ENCODE measurements at regions not wholly inside any gene's neighbourhood (a gene's known extent, or its start where the extent isn't known, plus 50 kb on each side); places are given as distances from the start of the nearest gene placed in this dataset.

GRCh38 chr15:89421219-89421618, 75.2 kb downstream of the RHCG start:
- no peak for DNase-seq

DNA sequence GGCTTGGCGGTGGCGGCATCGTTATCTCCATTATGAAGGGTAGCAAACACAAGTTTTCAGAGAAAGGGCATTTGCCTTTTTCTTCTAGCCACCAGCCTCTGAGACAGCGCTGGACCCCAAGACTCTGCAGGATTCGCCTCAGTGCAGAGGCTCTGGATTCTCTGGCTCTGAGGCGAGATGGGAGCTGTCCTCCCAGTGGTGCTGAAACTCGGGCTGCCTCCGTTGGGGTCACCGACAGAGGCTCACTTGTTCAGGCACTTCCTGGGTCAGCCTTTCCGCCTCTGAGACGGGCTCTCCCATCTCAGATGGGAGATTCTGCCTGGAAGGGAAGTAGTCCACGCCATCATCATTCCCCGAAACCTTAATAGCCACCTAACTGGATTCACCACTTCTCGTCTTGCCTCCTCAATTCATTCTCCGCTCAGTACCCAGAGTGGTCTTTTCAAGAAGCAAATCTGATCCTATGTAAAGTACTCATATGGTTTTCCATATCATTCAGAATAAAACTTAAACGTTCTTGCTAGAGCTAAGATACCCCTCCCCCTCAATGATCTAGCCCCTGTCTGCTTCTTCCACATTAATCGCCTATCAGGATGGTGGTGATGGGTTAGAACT, 76.9 kb downstream of the RHCG start:
- no peak for DNase-seq

DNA sequence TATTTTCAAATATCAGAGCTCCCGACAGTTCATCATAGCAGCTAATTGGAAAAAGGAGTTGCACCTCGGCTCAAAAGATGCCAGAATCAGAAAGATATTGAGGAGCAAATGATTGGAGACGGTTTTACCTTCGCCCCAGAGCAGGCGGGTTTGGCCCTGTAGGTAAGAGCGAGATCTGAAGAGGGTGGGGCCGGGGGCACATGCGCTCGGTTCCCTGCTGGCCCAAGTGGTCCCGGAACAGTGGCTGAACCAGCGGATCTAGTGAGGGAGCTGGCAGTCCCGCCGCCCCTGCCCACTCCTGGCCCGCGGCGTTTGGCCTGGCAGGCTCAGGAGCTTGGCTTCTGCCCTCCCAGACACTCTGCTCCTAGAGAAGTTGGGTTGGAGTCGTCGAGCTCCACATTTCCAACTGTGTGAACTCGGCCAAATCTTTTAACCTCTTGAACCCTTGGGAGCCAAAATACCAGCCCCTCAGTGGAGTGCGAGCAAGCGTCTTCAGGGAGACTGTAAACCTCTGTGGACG, 79.1 kb downstream of the RHCG start:
- no peak for DNase-seq

DNA sequence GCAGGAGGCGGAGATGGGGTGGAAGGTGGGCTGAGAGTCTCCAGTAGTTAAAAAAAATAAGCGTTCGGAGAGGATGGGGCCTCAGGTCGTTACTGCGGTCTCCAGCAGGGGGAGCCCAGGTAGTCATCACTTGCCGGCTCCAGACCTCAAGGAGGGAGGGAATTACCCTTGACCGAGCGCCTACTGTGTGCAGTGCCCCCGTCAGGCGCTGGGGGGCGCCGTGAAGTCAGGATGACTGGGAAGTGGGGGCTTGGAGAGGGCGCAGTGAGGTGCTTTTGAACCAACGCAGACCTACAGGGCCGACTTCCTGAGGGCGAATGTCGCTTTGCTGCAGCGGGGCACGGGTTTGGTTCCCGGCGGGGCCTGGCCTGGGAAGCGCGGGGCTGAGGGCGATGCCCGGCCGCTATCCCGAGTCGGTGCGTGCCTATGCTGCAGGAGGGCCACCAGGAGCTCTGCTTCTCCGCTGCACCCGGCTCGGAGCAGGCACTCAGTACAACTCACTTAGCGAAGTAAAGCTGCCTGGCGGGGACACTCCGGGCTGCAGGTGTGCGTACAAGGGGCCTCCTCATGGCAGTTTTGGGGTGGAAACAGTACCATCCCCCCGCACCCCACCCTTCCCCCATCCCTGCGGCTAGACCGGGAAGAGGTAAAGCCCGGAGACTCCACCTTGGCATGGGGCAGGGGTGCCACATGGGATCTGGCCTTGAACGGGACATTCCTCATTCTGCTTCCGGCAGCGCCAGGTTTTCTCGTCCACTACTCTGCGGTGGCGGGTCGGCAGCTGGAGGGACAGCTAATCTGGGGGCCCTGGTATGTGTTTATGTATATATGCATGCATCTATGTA, 79.8 kb downstream of the RHCG start:
- peak; percentile 71 for DNase-seq

- DNase-seq: no peak
These were observed 79.9 kb upstream of the POLG start for GRCh38 chr15:89414571-89414970.

GRCh38 chr15:89413877-89414276, 79.3 kb upstream of the POLG start:
- DNase-seq: no peak

- DNase-seq: no peak
These were observed 78.3 kb upstream of the POLG start for GRCh38 chr15:89412905-89413411.

GRCh38 chr15:89410039-89410435, 75.4 kb upstream of the POLG start:
- no peak for DNase-seq

- DNase-seq: no peak
These were observed 74.8 kb upstream of the POLG start for GRCh38 chr15:89409184-89410038.

- DNase-seq: no peak
These were observed 74.0 kb upstream of the POLG start for GRCh38 chr15:89408372-89409183.

DNA sequence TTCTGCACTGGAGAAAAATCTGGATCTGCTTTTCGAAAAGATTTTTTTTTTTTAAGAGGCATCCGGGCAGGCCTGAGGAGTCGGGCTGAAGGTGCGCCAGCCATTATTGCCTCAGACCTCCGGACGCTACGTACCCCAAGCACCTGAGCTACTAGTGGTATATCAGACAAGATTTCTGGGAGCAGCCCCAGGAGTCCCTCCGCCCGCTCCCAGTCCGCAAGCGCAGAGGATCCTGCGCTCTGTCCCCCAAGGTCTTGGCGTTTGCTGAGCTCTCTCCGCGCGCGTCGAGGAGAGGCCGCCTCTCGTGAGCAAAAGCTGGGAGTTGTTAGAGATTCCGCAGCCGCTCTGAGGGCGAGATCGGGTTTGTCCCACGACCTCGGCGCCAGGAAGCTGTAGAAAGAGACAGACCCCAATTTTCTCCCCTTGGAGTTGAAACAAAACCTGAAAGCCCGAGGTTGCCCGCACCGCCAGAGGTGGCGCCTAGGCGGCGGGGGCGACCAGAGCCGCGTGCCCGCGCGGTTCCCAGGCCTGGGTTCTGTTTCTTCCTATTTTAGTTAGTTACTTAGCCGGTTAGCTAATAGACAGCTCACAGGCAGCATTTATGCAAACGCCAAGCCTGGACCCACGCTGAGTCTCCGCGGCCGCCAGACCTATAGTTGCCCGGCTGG, 72.5 kb upstream of the POLG start:
- DNase-seq: no peak

DNA sequence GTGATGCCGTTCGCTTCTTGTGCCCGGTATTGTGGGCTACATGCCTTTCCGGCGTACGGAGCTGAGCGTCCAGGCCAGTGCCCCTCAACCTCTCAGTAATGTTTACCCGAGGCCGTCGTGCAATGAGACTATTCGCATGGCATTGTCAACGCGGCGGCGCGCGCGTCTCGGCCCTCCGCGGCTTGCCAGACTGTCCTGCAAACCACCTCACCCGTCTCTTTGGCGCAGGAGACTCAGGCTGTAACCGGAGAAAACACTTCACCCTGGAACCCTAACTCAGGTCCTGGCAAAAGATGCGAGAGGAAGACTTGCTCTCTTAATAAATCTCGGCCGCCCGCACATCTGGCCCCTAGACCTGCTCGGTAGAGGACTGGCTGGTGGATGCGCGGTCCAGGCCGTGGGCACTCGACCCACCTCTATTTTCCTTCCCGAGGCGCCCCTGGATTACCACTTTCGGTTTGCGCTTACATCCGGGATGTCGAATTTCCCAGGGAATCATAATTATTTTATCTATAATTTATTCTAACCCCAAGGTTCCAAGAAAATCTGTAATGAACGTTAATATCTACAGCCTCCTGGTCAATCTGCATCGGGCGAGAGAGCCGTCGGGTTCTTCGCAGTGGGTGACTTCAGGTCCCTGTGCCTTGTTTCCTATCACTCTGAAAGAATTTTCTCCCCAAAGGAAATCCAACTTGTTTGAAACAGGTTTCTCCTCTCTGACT, 71.8 kb upstream of the POLG start:
- DNase-seq: no peak

DNA sequence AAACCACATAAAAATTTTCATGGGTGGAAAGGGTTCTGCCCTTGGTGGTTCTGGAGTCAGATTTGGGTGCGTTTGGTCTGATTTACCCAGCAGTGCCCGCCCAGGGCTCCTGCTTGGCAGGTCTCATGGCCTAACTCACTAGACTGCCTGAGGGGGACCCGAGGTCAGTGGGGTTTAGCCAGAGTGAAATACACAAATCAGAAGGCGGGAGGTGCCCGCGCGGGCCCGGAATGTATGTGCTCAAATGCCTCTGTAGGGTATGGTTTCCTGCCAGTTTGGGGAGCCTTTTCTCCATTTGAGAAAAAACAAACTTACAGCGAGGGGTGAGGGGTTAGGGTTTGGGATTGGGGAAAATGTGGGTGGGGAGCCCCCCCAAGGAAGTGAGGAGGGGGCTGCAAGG, 70.9 kb upstream of the POLG start:
- no peak for DNase-seq

DNA sequence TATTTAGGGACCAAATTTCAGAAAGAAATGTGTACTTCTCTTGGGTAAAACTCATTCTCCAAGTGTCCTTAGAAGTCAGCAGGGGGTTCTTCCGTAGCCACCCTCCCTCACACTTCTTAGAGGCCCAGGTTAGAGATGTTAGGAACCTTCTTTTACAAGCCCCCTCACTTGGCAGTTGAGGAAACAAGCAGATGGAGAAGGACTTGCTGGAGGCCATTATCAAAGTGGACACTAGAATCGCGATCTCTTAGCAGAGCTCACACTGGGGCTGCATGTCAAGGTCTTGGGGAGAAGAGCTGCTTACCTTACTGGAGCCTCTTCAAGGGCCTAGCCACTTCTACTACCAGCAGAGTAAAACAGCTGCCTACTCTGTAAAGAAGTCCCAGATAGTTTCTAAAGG, 69.4 kb upstream of the POLG start:
- no peak for DNase-seq

DNA sequence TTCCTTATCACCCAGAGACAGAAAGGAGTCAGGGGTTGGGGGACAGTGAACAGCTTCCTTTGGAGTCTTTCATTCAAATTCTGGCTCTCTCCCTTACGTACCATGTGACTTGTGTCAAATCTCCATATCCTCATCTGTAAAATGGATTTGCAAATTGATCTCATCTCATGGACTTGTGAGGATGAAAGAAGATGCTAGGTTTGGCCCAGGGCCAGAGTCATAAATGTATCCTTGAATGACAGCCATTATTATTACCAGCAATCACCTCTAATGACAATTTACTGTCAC, 67.8 kb upstream of the POLG start:
- DNase-seq: no peak

GRCh38 chr15:89401631-89402517, 67.2 kb upstream of the POLG start:
- DNase-seq: no peak

- no peak for DNase-seq
These were observed 66.3 kb upstream of the POLG start for GRCh38 chr15:89400782-89401545.

GRCh38 chr15:89400116-89400781, 65.6 kb upstream of the POLG start:
- no peak for DNase-seq

Data from NCI-H1694 treated with DMSO at 0.1 percent for 48 hours (cell line).